GM12891 (cell line): ENCODE measurements at regions not wholly inside any gene's neighbourhood (a gene's known extent, or its start where the extent isn't known, plus 50 kb on each side); places are given as distances from the start of the nearest gene placed in this dataset.
A peak's percentile ranks its signal among the peaks of the same experiment; 100 is the strongest.

ENCODE experiments used
- DNase-seq: peaks from one replicate; pipeline ENCODE4 v3.0.0; 2011; ENCODE audit warnings: low spot score; ENCODE audit not compliant: insufficient read length
- FAIRE-seq: peaks from 2 replicates; lab custom pipeline; 2011; peaks lifted over from hg19 to GRCh38; lab: Jason Lieb, UNC
- PAX5 ChIP-seq: IDR thresholded peaks from 2 replicates; pipeline ENCODE4 v1.6.1; 2011; ENCODE audit warnings: low read length, moderate library complexity, mild to moderate bottlenecking; ENCODE audit not compliant: insufficient read depth, severe bottlenecking
- POLR2A ChIP-seq: IDR thresholded peaks from 2 replicates; pipeline ENCODE4 v1.6.1; 2011; ENCODE audit warnings: low read depth, low read length, control low read depth
- POLR2AphosphoS5 ChIP-seq: IDR thresholded peaks from 2 replicates; pipeline ENCODE4 v1.6.1; 2011; ENCODE audit warnings: low read depth, low read length, control low read depth
- POU2F2 ChIP-seq: IDR thresholded peaks from 2 replicates; pipeline ENCODE4 v1.6.1; 2011; ENCODE audit warnings: low read depth, mild to moderate bottlenecking, control low read depth, low read length, moderate library complexity
- SPI1 ChIP-seq: IDR thresholded peaks from 2 replicates; pipeline ENCODE4 v1.6.1; 2011; ENCODE audit warnings: low read depth, low read length, control low read depth
- TAF1 ChIP-seq: IDR thresholded peaks from 2 replicates; pipeline ENCODE4 v1.6.1; 2011; ENCODE audit warnings: low read depth, low read length, control low read depth

DNA sequence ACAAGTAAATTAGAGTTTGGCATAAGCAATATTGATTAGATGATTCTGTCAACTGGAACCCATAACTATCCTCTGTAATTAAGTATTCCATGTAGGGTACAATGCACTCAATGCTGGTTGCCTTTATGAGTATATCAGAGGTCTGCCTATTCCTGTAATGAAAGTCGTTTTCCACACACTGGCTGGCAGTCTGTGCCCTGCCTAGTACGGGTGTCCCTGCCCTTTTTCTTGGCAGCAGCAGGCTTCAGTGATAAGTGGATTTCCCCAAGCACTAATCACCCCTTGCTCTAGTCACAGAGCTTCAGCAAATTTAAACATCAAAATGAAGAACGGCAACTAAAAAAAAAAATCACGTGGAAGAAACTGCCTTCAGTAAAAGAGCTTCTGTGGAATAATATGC is 294.8 kb upstream of the STT3B start:
- TF ChIP-seq TAF1 (no peak), POU2F2 (no peak), SPI1 (no peak), POLR2AphosphoS5 (no peak), POLR2A (no peak), PAX5 (no peak)
- DNase-seq (no peak), FAIRE-seq (no peak)

DNA sequence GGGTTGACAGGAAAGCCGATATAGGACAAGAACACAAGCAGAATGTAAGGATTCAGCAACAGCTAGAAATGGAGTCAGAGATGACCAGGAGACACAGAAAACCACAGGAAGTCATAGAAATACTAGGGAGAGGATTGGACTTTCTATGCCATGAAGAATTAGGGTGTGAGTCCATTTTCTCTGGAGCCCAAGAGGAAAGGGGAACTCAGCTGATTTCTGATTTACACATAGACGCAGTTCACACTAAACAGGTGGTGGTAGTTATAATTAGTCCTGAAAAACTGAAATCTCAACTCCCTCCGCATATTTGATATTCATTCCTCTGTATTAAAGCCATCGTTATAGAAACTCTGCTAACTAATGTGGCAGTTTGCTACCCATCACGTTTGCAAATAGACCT is 292.7 kb upstream of the STT3B start:
- TF ChIP-seq PAX5 (no peak), SPI1 (peak; percentile 71)
- FAIRE-seq (no peak), DNase-seq (no peak)

DNA sequence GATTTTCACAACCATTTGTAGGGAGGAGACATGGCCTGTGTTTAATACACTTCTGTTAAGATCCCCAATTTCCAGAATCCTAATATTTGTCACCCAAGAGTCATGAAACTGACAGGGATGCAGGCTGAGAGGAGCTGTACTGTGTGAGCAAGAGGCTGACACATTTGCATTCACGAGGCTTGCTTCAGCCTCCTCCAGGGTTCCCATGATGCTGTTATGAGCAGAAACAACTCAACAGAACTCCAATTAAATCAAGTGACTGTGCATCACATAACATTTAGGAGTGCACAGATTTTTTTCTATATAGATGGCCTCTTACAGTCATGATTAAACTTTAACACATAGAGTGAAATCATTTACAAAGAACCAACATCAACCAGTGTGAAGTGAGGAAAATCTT is 292.3 kb upstream of the STT3B start:
- FAIRE-seq = peak; percentile 91
- no peak for DNase-seq
- peak; percentile 82; the same call in 1 of the 2 replicates for TF ChIP-seq POU2F2
- no peak for TF ChIP-seq POLR2A

DNA sequence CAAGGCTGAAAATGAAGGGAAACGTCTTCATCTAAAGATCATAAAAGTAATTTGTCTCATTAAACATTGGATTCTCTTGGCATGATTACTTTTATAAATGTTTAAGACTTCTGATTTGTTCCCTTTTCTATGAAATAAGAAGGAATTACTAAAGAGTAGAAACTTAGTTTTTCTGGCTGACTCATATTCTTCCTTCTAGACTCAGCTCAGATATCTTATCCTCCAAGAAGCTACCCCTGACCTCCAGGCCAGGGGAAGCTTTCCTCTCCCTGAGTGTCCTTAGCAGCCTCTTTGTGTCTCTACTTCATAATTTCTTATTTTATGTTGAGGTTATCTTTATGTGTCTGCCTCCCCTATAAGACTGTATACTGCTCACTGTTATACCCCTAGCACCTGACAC is 291.9 kb upstream of the STT3B start:
- FAIRE-seq = no peak
- no peak for TF ChIP-seq TAF1
- TF ChIP-seq POU2F2 = no peak
- no peak for TF ChIP-seq SPI1
- no peak for TF ChIP-seq PAX5
- no peak for TF ChIP-seq POLR2A
- no peak for TF ChIP-seq POLR2AphosphoS5
- DNase-seq = no peak

DNA sequence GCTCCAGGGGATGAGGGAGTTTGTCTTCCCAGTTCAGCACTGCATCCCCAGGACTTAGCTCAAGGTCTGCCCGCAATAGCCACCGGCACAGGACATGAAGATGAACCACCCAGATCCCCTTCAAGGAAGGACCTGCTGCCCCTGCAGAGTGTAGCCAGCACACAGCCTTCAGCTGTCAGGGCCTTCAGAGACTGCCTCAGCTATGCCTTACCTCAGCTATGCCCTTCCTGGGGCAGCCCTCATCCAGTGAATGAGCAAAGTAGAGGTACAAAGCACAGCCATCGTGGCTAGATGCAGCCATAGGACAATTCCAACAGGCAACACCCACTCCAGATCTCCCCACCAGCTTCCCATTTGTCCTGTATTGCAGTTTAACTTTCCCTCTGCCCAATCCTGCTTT is 291.2 kb upstream of the STT3B start:
- FAIRE-seq (peak; percentile 82), DNase-seq (no peak)
- TF ChIP-seq PAX5 (no peak), TAF1 (no peak), POU2F2 (no peak), POLR2A (no peak)

DNA sequence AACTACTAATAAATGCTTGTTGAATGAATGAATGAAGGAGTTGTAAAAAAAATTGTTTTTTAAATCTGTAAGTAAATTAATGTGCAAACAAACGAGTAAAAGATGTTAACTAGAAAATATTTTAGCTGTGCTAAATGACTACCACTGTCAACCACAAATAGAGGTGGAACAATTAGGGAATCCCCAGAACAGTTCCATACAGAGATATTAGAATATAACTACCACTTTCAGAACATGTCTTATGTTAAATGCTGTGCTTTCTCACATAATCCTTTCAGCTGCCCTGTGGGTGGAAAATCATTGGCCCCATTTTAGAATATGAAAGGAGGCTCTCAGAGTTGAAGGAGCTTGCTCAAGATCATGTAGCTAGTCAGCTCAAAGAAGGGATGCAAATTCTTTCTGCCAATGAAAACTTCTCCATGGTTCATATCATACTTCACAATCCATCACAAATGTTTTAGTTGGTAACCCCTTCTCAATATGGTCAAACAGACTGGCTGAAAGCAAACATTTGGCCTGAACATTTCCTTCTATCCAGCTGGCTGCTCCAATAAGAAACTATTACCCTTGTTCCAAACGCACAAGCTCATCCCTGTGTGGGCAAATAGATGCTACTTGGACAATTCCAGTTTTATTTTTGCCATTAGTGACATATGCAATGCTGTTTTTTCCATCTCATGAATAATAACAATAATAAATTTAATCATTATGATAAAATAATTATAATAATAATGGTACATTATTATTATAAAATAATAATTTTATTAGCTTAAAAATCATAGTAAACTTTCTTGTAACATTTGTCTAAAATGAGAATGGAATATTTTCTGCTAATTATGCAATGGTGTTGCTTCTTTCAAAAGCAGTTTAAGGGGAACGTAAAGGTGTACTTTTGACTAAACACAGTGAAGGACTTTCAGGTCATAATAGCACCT is 290.4 kb upstream of the STT3B start:
- DNase-seq (no peak), FAIRE-seq (peak; percentile 55)
- TF ChIP-seq POU2F2 (no peak), POLR2A (peak; percentile 59; the same call in 1 of the 2 replicates)

DNA sequence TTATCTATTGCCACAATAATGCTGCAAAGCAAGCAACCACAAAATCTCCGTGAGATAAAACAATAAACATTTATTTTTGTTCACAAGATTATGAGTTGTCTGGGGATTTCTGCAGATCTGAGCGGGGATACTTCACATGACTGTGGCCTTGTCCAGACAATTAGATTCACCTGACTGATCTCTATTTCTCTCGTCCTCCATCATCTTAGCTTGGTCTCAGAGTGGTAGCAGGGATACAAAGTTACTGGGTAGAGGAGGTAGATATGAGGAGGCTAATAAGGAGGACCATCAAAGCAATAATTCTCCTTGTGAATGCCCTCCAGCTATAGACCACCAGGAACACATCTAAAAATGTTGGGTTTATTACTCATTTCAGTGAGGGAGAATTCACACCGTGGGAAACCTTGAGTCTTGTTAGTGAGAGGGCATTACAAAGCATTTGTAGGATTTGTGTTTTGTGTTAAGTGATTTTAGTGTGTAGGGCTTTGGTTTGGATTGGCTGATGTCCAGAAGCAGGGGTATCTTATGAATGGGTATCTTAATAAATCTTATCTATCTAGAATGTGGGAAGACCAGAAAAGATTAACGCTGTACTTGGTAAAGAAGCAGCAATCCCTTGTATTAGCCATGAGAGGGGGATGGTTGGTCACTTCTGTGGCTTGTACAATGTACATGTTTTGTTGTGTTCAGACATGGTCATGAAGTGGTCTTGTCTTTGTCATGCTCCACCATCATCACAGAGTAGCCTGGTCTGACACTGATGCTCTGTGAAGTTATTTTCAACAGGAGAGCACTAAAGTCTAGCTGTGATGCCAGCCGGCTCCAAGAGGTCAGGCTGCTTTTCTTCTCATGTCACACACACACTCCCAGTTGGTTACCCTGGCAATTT is 287.6 kb upstream of the STT3B start:
- FAIRE-seq = peak; percentile 75
- 0 out of 2 replicates have a peak, but pooled peaks have one; percentile 39 for TF ChIP-seq TAF1
- TF ChIP-seq PAX5 = no peak
- no peak for TF ChIP-seq SPI1
- peak; percentile 44; the same call in 1 of the 2 replicates for TF ChIP-seq POLR2AphosphoS5
- no peak for TF ChIP-seq POU2F2
- 0 out of 2 replicates have a peak, but pooled peaks have one; percentile 19 for TF ChIP-seq POLR2A
- DNase-seq = no peak

DNA sequence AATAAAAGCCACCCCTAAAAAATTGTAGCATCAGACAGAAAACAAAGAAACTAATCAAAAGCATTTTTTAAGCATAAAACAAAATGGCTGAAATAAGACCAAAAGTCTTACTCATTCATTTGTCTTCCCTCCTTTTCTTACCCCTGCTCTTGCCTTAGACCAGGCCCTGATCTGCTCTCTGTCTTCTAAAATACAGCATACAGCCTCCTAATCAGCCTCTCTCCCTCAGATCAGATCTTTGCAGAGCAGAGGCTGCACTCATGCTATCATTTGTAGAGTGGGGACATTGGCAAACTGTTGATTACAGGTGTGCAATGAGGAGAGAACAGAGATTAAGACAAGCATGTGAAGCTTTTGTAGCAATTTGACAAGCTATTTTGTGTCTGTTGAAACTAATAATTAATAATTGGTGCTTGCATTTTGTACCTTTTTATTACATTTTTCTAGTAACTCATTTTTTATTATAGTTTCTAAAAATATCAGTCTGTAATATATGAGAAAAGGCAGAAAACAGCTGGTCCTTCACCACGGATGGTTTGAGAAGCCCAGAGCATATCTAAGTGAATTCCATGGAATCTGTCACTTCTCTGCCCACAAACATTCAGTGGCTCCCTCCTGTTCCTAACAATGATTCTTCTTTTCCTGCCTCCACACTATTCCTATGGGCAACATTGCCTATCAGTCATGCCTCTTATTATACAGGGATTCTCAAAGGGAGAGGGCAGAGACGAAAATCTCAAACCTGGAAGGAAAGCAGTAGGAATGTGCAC is 286.2 kb upstream of the STT3B start:
- DNase-seq (no peak), FAIRE-seq (peak; percentile 35)
- TF ChIP-seq TAF1 (peak; percentile 28; the same call in 1 of the 2 replicates), POU2F2 (no peak), POLR2AphosphoS5 (0 out of 2 replicates have a peak, but pooled peaks have one; percentile 33), POLR2A (peak; percentile 39; the same call in 1 of the 2 replicates)

DNA sequence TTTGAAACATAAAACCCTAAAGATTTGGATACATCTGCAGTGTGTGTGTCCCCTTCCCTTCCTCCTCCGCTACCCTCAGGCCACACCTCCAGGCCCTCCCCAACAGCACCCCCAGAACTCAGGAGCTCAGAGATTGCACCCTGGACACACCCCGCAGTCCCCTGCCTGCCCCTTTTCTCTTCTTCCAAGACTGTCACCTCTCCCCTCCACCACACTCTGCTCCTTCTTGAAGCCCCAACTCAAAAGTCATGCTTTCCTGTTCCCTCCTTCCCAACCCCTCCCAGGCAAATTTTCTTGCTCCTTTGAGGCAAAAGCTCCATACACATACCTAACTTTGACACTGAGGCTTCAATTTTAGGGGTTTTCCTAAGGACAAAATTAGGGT is 285.7 kb upstream of the STT3B start:
- DNase-seq (no peak), FAIRE-seq (no peak)
- TF ChIP-seq POU2F2 (no peak), TAF1 (0 out of 2 replicates have a peak, but pooled peaks have one; percentile 47), POLR2A (no peak; the same call in 1 of the 2 replicates), POLR2AphosphoS5 (peak; percentile 42; the same call in 1 of the 2 replicates)

DNA sequence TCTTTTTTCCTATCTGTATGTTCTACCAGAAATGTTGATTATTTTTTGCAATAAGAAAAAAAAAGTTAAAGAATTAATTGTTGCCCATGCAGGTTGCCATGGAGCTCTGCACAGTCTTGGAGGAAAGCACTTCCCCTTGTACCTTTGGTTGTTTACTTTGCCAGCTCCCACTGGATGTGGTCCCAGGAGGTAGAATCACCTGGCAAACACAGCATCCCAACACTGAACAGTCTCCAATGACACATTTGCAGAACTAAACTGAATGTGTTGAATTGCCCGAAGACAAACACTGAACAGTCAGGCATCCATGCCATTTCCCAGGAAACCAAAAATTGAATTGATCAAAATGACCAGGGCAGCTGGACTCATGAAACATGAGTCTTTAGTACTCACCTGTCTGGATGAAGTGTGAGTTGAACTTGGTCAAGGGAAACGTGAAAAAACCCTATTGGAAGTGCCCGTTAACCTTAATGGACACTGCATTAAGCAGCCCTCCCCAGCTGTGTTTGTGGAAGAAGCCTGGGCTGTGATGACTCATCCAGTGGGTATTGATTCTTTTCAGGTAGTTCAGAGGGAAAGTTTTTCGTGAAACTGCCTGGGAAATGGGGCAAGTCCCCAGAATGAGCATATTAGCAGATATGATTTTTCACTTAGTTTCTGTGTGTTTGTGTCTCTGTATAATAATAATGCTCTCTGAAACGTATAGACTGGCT is 284.7 kb upstream of the STT3B start:
- peak; percentile 40; the same call in 1 of the 2 replicates for TF ChIP-seq POLR2A
- peak; percentile 54 for TF ChIP-seq SPI1
- no peak for TF ChIP-seq PAX5
- TF ChIP-seq POU2F2 = peak; percentile 59; the same call in 1 of the 2 replicates
- TF ChIP-seq TAF1 = no peak
- DNase-seq (no peak), FAIRE-seq (peak; percentile 83)
